HG03060 (cell line): ENCODE measurements at regions not wholly inside any gene's neighbourhood (a gene's known extent, or its start where the extent isn't known, plus 50 kb on each side); places are given as distances from the start of the nearest gene placed in this dataset.

ENCODE experiments used
- ATAC-seq: cut with Tn5 transposase; IDR thresholded peaks from one replicate; pipeline ENCODE4 v1.9.1; 2021; ENCODE audit warnings: low read depth, moderate number of reproducible peaks; ENCODE audit not compliant: unreplicated experiment

DNA sequence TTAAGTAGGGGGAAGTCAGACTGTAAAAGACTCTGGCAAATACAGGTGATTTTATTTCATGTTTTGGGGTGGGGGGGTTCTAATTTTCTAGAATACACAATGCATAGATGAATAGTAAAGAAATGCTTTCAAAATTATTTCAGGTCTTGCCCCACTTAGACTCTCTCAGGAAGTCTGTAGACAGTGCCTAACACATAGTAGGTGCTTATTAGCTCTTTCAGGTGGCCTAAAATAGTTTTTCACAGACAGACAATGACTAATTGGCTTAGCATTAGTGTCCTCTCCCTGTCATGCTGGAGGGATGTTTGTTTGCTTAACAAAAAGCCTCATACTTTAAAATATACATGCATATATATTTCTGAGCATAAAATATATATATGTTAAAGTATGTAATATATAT is 366.0 kb downstream of the SOX9 start:
- no peak for ATAC-seq

DNA sequence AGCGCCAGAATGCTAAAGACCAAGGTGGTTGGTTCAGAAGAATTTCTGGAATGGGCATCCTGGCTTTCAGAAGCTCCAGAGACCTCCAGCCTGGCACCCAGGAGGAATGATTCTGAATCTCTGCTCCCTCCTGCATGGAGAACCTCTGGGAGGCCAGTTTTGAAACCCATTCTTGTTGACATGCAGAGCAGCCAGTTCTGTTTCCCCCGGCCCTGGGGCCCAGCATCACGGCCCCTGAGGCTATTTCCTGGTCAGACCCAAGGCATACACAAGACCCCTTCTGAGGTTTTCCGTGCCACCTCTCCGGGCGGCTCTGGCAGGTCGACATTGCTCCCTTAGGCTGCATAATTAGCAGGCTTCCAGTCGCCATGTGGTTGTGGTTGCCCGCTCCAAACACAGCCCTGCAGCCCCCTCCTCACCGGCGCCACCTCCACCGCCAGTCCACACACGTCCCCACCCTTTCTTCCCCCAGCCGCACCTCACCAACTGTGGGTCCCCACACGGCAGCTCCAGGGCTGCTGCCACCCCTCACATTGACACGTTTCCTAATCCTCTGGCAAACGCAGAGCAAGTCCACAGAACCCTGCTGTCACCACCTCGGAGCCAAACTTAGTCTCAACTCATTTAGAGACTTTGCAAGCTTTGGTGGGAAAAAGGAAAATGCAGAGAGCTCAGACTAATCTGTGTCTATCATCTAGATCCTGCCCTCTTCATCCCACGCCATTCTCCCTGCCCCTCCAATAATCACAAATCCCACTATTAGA is 367.1 kb downstream of the SOX9 start:
- no peak for ATAC-seq

DNA sequence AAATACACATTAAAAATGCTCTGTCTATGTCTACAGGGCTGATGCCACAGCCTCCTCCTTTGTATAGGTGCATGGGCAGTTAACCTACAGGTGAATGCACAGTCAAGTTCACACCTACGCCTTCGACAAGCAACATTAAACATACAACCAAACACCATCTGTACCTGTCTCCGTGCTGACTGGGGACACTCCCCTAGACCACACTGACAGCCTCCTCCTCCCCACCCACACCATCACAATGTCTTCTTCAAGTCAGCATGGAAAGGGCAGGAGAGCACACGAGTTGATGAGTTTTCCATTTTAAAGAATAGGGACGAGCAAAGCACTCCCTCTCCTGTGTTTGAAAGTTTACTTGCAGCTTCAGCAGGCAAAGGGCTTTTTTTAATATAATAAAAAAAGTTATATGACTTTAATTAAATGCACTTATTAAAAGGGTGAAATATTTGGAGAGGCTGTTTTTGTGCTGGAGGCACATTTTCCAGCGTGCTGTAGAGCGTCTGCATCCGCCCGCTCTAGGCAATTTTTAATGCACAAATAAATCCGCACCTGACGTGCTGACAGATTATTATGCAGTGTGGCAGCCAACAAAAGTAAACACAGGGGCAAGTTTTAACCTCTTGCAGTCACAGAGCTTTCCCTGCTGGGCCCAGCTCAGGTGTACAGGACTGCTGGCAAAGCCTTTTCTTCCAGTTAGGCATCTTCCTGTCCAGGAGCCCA is 367.9 kb downstream of the SOX9 start:
- no peak for ATAC-seq

- ATAC-seq, result no peak
These were observed 368.4 kb downstream of the SOX9 start for GRCh38 chr17:72489272-72489641.

- ATAC-seq, result no peak
These were observed 370.3 kb downstream of the SOX9 start for GRCh38 chr17:72491102-72491501.

- ATAC-seq, result no peak
These were observed 371.7 kb downstream of the SOX9 start for GRCh38 chr17:72492494-72492893.

- no peak for ATAC-seq
These were observed 372.1 kb downstream of the SOX9 start for GRCh38 chr17:72492941-72493340.

DNA sequence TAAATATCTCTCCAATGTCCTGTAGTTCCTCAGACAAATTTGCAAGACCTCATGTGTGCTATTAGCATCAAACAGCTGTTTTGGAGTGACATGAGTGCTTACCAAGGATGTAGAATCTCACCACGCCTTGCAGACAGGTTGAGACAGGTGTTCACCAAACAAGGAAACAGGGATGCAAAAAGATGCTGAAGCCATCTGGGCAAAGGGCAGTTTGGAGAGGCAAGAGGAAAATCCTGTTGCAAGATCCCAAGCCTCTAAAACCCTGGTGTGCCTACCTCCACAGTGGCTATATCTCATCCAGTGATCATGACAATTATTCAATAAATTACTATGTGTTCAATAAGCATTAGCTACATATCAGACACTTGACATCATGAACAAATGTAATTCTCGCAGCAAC is 373.7 kb downstream of the SOX9 start:
- no peak for ATAC-seq

- no peak for ATAC-seq
These were observed 375.6 kb downstream of the SOX9 start for GRCh38 chr17:72496461-72496860.

DNA sequence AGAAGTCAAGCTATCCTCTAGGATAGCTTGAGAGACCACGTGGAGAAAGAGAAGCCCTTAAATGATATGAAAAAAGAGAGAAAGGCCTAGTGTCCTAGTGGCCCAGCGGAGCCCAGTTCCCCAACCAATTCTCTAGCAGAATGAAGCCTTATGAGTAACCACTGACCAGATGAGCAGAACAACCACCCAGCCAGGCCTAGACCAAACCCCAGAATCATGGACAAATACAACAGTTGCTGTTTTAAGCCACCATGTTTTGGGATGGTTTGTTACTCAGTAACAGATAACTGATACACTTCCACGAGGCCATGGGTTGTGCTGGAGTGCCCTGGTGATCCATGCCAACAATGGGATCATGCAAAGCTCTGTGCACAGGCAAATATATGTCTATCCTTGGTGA is 377.1 kb downstream of the SOX9 start:
- no peak for ATAC-seq

- no peak for ATAC-seq
These were observed 377.8 kb downstream of the SOX9 start for GRCh38 chr17:72498364-72499210.

DNA sequence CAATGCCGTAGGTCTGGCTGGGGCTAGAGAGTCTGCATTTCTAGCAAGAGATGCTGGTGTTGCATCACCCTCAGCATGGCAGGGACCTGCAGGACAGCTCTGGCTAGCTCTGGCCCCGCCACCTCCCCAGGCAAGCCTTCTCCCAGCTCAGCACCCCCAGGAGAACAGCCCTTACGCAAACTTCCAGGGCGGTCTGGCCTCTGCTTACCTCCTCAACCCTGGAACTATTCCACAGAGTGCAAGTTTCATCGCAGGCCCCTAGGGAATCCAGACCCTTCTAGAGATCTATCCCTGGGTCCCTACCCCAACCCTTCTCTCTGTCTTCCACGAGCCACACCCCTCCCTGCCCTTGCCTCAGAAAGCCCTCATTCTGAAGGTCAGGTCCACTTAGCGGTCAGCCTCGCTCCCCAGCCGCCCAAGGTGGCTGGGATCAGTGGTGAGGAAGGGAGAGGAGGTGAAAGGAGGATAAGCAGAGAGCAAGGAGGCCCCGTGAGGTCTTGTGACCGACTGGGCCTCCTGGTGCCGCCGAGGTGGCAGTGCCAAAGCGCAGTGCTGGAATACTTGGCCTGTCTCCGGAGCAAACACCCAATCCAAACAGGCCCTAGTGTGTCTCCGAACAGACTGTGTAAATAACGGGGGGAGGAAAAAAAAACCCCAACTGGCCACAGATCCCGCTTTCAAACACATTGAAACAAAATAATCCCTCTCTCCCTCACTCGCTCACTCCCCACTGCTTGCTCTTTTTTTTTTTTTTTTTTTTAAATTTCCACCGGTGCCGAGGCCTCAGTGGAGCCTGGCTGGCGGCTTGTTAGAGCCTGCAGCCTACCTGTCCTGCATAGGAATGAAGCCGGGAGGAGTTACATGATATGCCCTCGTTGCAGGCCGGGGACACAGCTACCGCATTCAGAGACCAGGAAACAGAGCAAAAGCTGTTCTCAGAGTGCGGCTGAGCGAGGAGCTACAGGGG is 380.9 kb downstream of the SOX9 start:
- ATAC-seq, result no peak

DNA sequence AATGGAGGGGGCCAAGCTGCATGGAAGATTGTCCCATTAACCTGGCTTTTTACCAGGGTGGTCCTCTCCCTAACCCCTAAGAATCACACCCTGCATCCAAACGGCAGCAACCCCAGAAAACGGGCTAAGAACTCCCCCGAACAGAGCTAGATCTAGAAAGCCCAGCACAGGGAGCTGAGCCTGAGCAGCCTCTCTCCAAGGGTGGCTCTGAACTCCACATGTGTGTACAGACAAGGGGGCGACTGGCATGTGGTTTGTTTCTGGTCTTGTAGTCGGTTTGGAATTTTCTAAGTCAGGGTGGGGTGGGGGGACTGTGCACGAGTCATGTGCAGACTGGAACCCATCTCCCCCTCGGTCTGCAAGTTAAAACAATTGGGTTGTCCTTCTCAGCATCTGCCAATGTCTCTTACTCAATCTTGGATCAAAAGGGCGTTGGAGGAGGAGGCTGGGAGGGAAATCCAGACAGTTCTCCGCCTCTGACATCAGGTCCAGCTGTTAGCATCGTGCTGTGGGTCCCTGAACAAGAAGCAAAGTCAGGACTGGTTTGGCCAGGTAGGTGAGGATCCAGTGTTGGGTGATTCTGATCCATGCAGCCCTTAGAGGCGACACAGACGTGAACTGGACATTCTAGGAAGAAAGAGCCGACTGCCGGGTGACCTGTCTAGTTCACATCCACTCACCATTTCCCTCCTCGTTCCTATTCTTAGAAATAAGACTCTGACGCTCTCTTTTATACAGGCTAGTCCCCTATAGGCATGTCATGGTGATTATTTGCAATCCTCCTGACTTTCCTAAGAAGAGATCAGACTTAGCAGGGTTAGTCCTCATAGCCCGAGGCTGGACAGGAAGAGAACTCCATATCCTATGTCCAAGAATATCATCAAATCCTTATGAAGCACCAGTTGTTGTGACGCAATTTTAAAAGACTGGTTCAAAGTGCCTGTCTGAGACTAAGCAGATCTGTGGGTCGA is 381.8 kb downstream of the SOX9 start:
- no peak for ATAC-seq

DNA sequence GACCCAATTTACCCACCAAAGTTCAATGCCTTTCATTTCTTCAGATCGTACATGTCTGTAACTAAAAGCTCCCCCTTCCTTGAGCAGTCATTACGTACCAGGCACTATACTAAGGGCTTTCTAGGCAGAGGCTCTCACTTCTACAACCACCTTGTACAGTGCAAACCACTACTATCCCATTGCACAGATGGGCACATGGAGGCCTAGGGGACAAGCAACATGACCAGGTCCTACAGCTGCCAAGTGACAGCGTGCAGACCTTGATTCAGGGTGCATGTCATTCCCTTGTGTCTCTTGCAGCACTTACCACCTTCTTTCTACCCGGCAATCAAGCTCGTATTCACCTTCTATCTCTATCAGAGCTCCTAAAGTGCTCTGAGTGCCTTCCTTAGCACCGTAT is 382.7 kb downstream of the SOX9 start:
- ATAC-seq, result no peak

DNA sequence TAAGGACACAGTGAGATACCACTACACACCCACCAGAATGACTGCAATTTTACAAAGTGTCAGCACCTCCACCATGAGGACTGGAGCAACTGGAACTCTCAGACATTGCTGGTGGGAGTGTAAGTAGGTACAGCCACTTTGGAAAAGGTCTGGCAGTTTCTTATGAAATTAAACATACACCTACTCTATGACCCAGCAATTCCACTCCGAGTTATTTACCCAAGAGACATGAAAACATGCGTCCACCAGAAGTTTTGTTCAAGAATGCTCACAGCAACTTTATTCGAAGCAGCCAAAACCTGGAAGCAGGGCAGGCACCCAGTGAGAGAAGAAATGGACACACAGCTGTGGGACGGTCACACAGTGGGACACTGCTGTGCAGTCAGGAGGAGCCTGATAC is 384.0 kb downstream of the SOX9 start:
- ATAC-seq, result no peak

GRCh38 chr17:72506773-72507172 is 386.0 kb downstream of the SOX9 start:
- ATAC-seq, result no peak

- ATAC-seq, result no peak
These were observed 386.6 kb downstream of the SOX9 start for GRCh38 chr17:72507370-72507769.

GRCh38 chr17:72510351-72511016 is 389.7 kb downstream of the SOX9 start:
- ATAC-seq, result peak; percentile 62

- no peak for ATAC-seq
These were observed 390.4 kb downstream of the SOX9 start for GRCh38 chr17:72511242-72511641.
